ENCODE measurements at regions not wholly inside any gene's neighbourhood (a gene's known extent, or its start where the extent isn't known, plus 50 kb on each side); places are given as distances from the start of the nearest gene placed in this dataset.
A peak's percentile ranks its signal among the peaks of the same experiment; 100 is the strongest.

DNA sequence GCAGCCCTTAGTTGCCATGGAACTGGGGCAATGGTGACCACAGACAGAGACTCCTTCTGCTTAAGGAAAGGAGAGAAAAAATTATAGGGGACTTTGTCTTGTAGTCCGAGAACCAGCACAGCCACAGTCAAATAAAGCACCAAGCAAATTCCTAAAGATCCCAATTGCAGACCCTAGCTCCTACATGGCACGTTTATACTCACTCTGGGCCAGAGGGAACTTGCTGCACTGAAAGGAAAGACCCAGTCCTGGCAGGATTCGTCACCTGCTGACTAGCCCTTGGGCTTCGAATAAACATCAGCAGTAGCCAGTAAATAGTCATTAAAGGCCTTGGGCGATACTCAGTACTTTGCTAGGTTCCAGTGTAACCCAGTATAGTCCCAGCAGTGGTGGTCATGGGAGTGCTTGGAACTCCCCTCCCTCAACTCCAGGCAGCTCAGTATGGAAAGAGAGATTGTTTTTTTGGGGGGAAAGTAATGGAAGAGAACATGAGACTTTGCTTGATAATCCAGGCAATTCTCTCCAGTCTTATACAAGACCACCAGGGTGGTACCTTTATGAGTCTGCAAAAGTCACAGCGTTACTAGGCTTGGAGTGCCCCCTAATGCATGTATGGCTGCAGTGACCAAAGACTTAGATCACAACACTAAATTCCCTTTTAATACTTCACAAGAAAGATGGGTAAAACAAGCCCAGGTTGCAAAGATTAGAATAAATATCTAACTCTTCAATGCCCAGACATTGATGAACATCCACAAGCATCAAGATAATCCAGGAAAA lies 66.4 kb upstream of the AGTR1 start:
- no peak overlapping the region for H3K4me3 ChIP-seq (ENCODE audit: control insufficient read depth, low read depth, low read length)
- TF ChIP-seq, protein P1, sequence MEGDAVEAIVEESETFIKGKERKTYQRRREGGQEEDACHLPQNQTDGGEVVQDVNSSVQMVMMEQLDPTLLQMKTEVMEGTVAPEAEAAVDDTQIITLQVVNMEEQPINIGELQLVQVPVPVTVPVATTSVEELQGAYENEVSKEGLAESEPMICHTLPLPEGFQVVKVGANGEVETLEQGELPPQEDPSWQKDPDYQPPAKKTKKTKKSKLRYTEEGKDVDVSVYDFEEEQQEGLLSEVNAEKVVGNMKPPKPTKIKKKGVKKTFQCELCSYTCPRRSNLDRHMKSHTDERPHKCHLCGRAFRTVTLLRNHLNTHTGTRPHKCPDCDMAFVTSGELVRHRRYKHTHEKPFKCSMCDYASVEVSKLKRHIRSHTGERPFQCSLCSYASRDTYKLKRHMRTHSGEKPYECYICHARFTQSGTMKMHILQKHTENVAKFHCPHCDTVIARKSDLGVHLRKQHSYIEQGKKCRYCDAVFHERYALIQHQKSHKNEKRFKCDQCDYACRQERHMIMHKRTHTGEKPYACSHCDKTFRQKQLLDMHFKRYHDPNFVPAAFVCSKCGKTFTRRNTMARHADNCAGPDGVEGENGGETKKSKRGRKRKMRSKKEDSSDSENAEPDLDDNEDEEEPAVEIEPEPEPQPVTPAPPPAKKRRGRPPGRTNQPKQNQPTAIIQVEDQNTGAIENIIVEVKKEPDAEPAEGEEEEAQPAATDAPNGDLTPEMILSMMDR (IDR thresholded peaks at IDR 0.05; ENCODE audit: control insufficient read depth, insufficient read depth, low read depth, low read length, missing control alignments), result peak; percentile 26
- no peak for DNase-seq (ENCODE audit: low read depth)

DNA sequence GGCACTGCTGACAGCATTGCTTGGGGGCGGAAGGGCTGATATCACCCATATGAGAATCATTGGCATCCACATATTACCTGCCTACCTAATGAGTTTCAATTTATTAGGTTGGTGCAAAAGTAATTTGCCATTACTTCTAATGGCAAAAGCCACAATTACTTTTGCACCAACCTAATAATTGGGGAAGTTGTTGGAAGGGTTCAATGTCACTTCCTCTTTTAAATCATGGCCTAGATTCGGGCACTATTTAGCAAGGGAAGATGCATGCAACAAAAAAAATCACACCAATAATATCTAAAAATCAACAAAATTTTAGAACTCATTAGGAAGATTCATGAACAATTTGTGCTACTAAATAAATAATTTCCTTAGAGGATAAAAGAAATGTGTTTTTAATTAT lies 56.0 kb upstream of the AGTR1 start:
- TF ChIP-seq, protein P1 (IDR thresholded peaks at IDR 0.05; ENCODE audit: control insufficient read depth, insufficient read depth, low read depth, low read length, missing control alignments), result no peak
- H3K4me3 ChIP-seq (ENCODE audit: control insufficient read depth, low read depth, low read length), result no peak overlapping the region
- no peak for DNase-seq (ENCODE audit: low read depth)

GRCh38 chr3:148642214-148642613 lies 55.5 kb upstream of the AGTR1 start:
- TF ChIP-seq, protein P1 (IDR thresholded peaks at IDR 0.05; ENCODE audit: control insufficient read depth, insufficient read depth, low read depth, low read length, missing control alignments), result no peak
- no peak overlapping the region for H3K4me3 ChIP-seq (ENCODE audit: control insufficient read depth, low read depth, low read length)
- no peak for DNase-seq (ENCODE audit: low read depth)

DNA sequence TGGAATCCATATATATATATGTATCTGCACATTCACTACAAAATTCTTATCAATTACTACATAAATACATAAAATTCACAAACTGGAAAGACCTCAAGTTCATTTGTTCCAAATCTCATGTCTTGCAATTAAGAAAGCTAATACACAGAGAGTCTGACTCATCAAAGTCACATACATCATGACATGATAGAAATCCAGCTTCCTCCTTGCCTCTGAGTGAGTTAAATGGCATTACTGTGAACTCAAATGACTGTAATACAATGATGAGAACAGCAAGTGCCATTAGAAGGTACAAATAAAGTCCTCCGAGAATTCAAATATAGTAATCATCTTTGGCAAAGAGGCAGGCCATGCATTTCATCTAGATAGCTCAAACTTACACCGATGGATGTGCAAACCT lies 55.1 kb upstream of the AGTR1 start:
- no peak overlapping the region for H3K4me3 ChIP-seq (ENCODE audit: control insufficient read depth, low read depth, low read length)
- TF ChIP-seq, protein P1 (IDR thresholded peaks at IDR 0.05; ENCODE audit: control insufficient read depth, insufficient read depth, low read depth, low read length, missing control alignments), result no peak
- DNase-seq (ENCODE audit: low read depth), result no peak

DNA sequence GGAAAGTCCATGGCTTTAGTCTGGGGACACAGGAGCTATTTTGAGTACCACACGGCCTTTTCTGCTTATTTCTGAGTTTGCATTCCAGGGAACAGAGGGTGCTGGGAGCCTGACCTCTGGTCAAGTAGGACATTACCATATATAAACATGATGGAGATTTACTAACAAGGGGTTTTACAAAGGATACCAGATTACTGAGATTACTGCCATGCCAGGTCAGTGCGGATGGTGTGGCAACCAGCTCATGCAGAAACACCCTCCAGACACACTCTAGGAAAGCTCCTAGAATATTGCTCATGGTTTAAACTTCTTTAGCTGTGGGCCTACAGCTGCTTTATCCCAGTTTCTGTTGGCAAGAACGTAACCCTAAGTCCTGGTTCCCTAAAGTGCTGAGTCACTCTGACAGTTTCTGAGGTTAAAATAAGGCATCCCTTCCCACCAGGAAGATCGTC lies 54.3 kb upstream of the AGTR1 start:
- DNase-seq (ENCODE audit: low read depth), result peak; percentile 62
- TF ChIP-seq, protein P1 (IDR thresholded peaks at IDR 0.05; ENCODE audit: control insufficient read depth, insufficient read depth, low read depth, low read length, missing control alignments), result no peak
- no peak overlapping the region for H3K4me3 ChIP-seq (ENCODE audit: control insufficient read depth, low read depth, low read length)

- no peak overlapping the region for H3K4me3 ChIP-seq (ENCODE audit: control insufficient read depth, low read depth, low read length)
- TF ChIP-seq, protein P1 (IDR thresholded peaks at IDR 0.05; ENCODE audit: control insufficient read depth, insufficient read depth, low read depth, low read length, missing control alignments), result no peak
- no peak for DNase-seq (ENCODE audit: low read depth)
These were observed 51.5 kb upstream of the AGTR1 start for GRCh38 chr3:148646126-148646665.
